NCI-H524 (cell line): ENCODE measurements at regions not wholly inside any gene's neighbourhood (a gene's known extent, or its start where the extent isn't known, plus 50 kb on each side); places are given as distances from the start of the nearest gene placed in this dataset.
A peak's percentile ranks its signal among the peaks of the same experiment; 100 is the strongest.

ENCODE experiments used
- DNase-seq, 2 experiments: peaks; one replicate each; lab custom pipeline; 2025; lab: John Stamatoyannopoulos, UW

GRCh38 chr2:133667085-133667484, 98.8 kb upstream of the NCKAP5 start:
- no peak for DNase-seq

DNA sequence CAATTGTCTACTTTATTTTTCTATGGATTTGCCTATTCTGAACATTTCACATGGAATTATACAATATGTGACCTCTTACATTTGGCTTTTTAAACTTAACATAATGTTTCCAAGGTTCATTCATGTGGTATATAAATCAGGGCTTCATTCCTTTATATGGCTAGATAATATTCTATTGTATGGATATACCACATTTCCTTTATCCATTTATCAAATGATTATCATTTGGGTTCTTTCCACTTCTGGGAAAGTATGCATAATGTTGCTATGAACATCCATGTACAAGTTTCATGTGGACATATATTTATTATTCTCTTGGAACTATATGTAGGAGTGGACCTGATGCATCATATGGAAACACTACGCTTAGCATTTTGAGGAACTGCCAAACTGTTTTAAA, 99.7 kb upstream of the NCKAP5 start:
- no peak for DNase-seq

- DNase-seq = no peak
Observed at GRCh38 chr2:133668547-133668946, 100.3 kb upstream of the NCKAP5 start.

DNA sequence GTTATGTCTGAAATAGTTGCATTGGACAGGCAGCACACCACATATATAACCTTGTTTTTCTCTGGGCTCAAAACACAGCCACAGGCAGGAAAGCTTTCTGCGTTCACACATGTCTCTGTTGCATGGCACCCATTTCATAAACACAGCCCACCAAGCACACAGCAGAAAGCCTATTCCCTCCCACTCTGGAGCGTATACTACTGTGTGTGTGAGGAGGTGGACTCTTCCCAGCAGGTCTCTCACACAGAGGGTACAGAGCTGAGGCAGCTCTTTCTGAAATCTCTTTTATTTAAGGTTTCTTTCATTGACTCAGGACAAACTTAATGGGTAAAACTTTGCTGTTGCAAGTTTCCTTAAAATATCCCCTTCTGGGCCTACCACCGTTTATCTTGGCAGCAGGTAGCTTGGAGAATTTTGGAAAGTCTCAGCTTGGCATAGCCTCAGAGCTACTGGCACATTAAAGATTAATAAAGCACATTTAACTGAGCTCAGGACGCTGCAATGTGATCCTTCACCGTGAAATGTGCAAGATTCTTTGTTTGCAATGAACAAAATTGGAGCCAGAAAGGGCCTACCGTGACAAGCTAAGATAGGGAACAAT, 105.1 kb upstream of the NCKAP5 start:
- no peak for DNase-seq

- no peak for DNase-seq
Observed at GRCh38 chr2:133674066-133674432, 105.8 kb upstream of the NCKAP5 start.

GRCh38 chr2:133674433-133675331, 106.4 kb upstream of the NCKAP5 start:
- peak in 1 of 2 experiments; percentile 75 for DNase-seq

DNA sequence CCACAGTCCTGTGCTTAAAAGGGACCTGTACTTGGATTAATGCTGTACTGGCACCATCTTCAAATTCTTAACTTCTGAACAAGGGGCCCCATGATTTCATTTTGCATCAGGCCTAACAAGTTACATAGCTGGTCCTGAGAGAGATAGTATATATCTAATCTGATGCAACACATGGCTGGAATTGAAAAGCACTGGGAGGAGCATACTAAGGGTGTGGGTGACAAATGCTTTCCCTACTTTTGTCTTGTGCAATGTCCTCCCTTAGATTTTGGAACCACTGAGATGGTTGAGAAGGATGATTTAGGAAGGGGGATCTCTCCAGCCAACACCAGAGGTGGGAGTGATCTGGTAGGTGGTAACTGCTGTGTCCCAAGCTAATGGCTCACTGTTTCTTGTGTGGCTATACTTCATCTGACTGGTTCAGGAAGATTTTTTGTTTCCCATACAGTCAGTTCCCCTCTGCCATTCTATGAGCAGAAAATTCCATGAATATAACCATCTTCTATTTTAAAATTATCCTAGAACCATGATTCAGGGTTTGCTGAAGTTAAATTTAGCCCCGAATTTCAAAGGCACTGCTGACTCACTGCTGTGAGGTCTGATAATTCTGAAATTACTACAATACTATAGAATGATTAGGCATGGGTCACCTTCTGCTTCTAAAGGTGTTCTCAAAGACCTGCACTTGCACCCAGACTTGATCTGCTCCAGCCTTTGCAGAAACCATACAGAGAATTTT, 108.3 kb upstream of the NCKAP5 start:
- no peak for DNase-seq

- DNase-seq = no peak
Observed at GRCh38 chr2:133680343-133681049, 112.2 kb upstream of the NCKAP5 start.

GRCh38 chr2:133682347-133682746, 114.1 kb upstream of the NCKAP5 start:
- no peak for DNase-seq

DNA sequence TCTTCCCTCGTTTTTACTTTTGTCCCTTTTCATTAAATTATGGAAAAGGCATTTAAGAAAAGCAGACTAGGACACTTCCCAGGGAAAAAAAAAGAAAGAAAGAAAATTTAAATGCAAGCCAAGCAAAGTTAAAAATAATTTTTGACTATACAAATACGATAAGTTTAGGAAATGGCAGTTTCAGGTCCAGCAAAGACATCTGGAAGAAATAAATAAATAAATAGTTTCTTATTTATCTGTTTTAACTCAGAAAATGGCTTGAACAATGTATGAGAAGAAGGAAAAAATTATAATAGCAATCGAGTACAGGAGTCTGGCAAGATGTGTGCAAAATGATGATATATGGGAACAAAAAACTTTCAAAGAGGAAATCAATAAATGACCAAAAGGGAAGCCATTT, 114.6 kb upstream of the NCKAP5 start:
- DNase-seq = no peak

DNA sequence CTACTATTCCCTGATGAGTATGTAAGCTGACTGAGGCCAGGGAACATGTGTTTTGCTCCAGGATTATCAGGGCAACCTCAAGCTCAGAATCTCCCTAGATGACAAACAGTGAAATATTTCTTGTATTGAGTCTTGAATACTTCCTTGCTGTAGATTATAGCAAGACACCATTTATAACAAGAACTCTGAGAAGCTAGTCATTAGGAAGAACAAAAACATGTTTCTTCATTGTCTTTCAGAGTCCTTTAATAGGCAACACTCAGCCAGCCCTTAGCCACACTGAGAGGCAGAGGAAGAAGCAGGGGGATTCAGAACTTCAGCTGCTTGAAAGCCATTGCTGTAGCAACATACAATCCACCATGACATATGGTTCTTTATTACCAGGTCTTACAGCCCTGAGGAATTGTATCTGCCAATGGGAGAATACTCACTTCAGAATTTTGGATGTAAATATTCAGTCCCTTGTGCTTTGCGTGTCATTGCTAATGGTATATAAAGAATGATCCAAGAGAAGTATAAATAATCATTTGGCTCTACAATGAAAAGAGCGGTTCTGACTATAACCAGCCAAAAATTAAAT, 117.5 kb upstream of the NCKAP5 start:
- DNase-seq = no peak

DNA sequence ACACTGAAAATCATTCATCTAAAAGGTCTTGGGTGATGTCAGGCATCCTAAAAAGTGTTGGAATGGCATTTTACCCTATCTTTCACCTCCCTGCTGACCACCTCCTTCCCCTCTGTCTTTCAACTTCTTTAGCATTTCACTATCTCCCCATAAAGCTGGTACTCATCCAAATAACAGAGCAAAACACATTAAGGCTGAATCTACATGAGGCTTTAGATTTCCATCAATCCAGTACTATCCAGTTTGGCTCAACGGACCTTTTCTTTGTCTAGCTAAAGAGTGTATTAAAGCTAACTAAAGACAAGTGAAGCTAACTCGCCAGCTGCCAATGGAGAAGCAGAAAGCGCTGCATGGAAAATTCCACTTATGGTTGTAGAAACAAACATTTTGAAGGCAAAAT, 122.5 kb upstream of the NCKAP5 start:
- DNase-seq = no peak

GRCh38 chr2:133691336-133691735, 123.1 kb upstream of the NCKAP5 start:
- DNase-seq = no peak

- no peak for DNase-seq
Observed at GRCh38 chr2:133705287-133705686, 137.0 kb upstream of the NCKAP5 start.

DNA sequence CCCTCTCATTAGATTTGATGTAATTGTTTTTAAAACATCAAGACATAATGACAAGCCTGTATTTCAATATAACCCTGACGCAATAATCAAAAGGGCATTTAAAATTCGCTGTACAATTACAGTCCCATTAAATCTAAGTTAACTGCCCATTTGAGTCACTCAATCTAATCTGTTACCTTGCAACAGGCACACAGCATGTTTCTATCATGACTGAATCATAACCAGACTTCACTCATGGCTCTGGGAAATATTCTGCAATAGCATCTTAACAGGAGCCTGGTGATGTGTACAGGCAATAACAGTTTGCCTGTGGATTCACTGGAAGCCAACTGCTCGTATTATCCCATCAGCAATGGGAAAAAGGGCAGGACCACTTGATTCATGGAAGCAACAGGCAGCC, 142.3 kb upstream of the NCKAP5 start:
- DNase-seq = no peak

DNA sequence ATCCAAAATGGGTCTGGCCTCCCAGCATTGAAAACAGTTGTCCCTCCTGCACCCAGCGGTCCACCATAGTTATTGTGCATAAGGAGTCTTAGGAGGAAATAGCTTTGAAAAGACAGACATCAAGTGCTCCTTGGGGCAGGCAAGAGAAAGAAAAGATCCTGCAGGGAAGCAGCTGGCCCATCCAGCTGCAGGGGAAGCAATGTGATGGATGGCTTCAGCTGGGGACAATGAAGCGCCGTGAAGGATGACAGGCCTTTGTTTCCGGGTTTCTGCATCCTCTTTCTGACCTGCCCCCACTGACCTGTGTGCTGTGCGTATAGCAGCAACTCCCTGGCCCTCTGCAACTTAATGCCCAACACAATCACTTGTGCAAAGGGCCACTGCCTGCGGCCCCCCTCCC, 142.9 kb upstream of the NCKAP5 start:
- DNase-seq = peak in 1 of 2 experiments; percentile 63

- no peak for DNase-seq
Observed at GRCh38 chr2:133711806-133712205, 143.5 kb upstream of the NCKAP5 start.

DNA sequence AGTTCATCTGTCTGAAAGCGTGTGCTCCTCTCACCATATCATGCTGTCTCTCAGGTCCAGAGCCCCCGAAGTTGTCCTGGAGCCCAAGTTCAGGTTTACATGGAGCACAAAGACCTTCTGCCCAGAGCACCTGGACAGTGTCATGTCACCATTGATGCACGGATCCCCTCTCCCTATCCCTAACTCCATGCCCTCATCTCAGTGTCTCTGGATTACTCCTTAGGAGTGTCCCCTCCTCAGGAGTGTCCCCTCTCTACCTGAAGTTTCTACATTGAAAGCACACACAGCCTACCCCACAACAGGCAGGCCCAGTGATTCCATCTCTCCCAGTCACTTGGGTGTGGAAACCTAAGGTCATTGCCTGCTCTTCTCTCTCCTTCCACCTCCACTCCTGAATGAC, 144.1 kb upstream of the NCKAP5 start:
- no peak for DNase-seq

GRCh38 chr2:133713049-133713580, 144.9 kb upstream of the NCKAP5 start:
- no peak for DNase-seq

GRCh38 chr2:133716166-133716565, 147.9 kb upstream of the NCKAP5 start:
- DNase-seq = no peak

DNA sequence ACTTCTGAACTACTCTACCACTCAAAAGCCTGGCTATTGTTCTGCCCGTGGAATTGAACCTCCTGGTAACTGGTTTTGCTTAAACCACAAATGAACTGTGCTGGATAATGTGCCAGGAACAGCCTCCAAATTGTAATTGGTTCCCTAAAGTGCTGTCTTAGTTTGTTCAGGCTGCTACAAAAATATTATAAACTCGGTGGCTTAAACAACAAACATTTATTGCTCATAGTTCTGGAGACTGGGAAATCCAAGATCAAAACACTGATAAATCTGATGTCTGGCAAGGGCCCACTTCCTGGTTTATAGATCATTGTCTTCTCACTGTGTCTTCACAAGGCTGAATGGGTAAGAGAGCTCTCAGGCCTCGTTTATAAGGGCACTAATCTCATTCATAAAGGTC, 149.2 kb upstream of the NCKAP5 start:
- DNase-seq = no peak
